Natural killer cell (primary cell): ENCODE measurements at regions not wholly inside any gene's neighbourhood (a gene's known extent, or its start where the extent isn't known, plus 50 kb on each side); places are given as distances from the start of the nearest gene placed in this dataset.

ENCODE experiments used
- ATAC-seq, 3 donors: fragments of 150-1000 bp in 2 of 3; fragments of 200-7000 bp in 1 of 3; cut with Tn5 transposase; 1 replicate in 1 of 3; 2 replicates in 2 of 3; pipeline ENCODE4 v1.10.0; 2021; ENCODE audit warnings: mild to moderate bottlenecking in 2 of 3, moderate library complexity in 2 of 3
- DNase-seq, 2 donors: peaks; one replicate each; pipeline versions ENCODE4 v3.0.0 to v3.0.0-alpha.2; 2013 to 2021; ENCODE audit warnings: mixed read lengths in 1 of 2
- H3K27ac ChIP-seq: one replicate; pipeline ENCODE4 v1.5.1; 2013; ENCODE audit warnings: mild to moderate bottlenecking, low read length
- H3K27me3 ChIP-seq: one replicate; pipeline ENCODE4 v1.6.1; 2013; ENCODE audit warnings: low read length; ENCODE audit not compliant: control insufficient read depth, insufficient read depth
- H3K36me3 ChIP-seq: one replicate; pipeline ENCODE4 v1.6.1; 2013; ENCODE audit warnings: low read length; ENCODE audit not compliant: control insufficient read depth, insufficient read depth
- H3K4me1 ChIP-seq: one replicate; pipeline ENCODE4 v1.6.1; 2013; ENCODE audit warnings: low read length; ENCODE audit not compliant: control insufficient read depth, insufficient read depth
- H3K4me3 ChIP-seq: one replicate; pipeline ENCODE4 v1.5.1; 2013; ENCODE audit warnings: low read length
- H3K9me3 ChIP-seq: one replicate; pipeline ENCODE4 v1.6.1; 2013; ENCODE audit warnings: low read length; ENCODE audit not compliant: control insufficient read depth, insufficient read depth
- H3K27ac Mint-ChIP-seq, 2 donors: one replicate each; pipeline ENCODE4 v1.8.0; 2022; ENCODE audit warnings: mild to moderate bottlenecking in 2 of 2, mixed read lengths in 2 of 2, moderate library complexity in 1 of 2
- H3K27me3 Mint-ChIP-seq, 2 donors: one replicate each; pipeline ENCODE4 v1.8.0; 2022; ENCODE audit warnings: low read depth in 2 of 2, mixed read lengths in 2 of 2
- H3K36me3 Mint-ChIP-seq: one replicate; pipeline ENCODE4 v1.8.0; 2022; ENCODE audit warnings: mixed read lengths
- H3K4me1 Mint-ChIP-seq, 2 donors: one replicate each; pipeline ENCODE4 v1.8.0; 2022; ENCODE audit warnings: mixed read lengths in 2 of 2
- H3K4me3 Mint-ChIP-seq: one replicate; pipeline ENCODE4 v1.8.0; 2022; ENCODE audit warnings: mild to moderate bottlenecking, moderate library complexity, mixed read lengths
- H3K9me3 Mint-ChIP-seq, 2 donors: one replicate each; pipeline ENCODE4 v1.8.0; 2022; ENCODE audit warnings: mixed read lengths in 2 of 2
- CTCF ChIP-seq: fragments of 200-600 bp; IDR thresholded peaks from one replicate; pipeline ENCODE4 v1.8.0; 2022; ENCODE audit warnings: antibody characterized with exemption
- WGBS: methylation state at CpG from one replicate; pipeline ENCODE4 v1.1.7; 2013; ENCODE audit warnings: missing lambda C conversion rate; ENCODE audit not compliant: insufficient coverage; 5-methylcytosine and 5-hydroxymethylcytosine counted together
- intact Hi-C: fragments of 100-400 bp; cut with micrococcal nuclease; formaldehyde crosslinking; loops from one replicate; pipeline ENCODE4 v1.14.2; 2022

- 98% methylated on average over 2 of the region's 2 CpGs for WGBS
- no peaks in the 10 kb centered on the region for H3K4me1 Mint-ChIP-seq
- intact Hi-C loops: no loop called here
Measured at GRCh38 chr17:53101706-53102105, 721.0 kb upstream of the KIF2B start.

GRCh38 chr17:53100126-53100525, 722.6 kb upstream of the KIF2B start:
- ATAC-seq (no peak), DNase-seq (no peak)
- H3K9me3 ChIP-seq: no peaks in the 10 kb centered on the region
- intact Hi-C loops: no loop called here
- TF ChIP-seq CTCF: no peak
- Mint-ChIP-seq H3K4me1 (no peaks in the 10 kb centered on the region), H3K4me3 (no peak overlapping the region), H3K9me3 (peaks cover 8 to 34% of the 10 kb centered on the region in 2 donors), H3K36me3 (no peaks in the 10 kb centered on the region), H3K27me3 (no peaks in the 10 kb centered on the region), H3K27ac (no peak overlapping the region)
- H3K36me3 ChIP-seq: no peaks in the 10 kb centered on the region
- no peak overlapping the region for H3K4me3 ChIP-seq
- H3K4me1 ChIP-seq: no peaks in the 10 kb centered on the region
- 85% methylated on average over 2 of the region's 3 CpGs for WGBS
- no peak overlapping the region for H3K27ac ChIP-seq
- H3K27me3 ChIP-seq: no peaks in the 10 kb centered on the region

More at GRCh38 chr17:53101706-53102105, 721.0 kb upstream of the KIF2B start:
- no peaks in the 10 kb centered on the region for H3K27me3 Mint-ChIP-seq
- no peak overlapping the region for H3K27ac ChIP-seq
- no peak for ATAC-seq
- peaks cover 6 to 29% of the 10 kb centered on the region in 2 donors for H3K9me3 Mint-ChIP-seq
- H3K27me3 ChIP-seq: no peaks in the 10 kb centered on the region
- H3K4me3 Mint-ChIP-seq: no peak overlapping the region
- no peak for TF ChIP-seq CTCF
- no peak overlapping the region for H3K27ac Mint-ChIP-seq
- H3K4me1 ChIP-seq: no peaks in the 10 kb centered on the region
- no peak overlapping the region for H3K4me3 ChIP-seq
- no peak for DNase-seq
- no peaks in the 10 kb centered on the region for H3K9me3 ChIP-seq
- no peaks in the 10 kb centered on the region for H3K36me3 Mint-ChIP-seq
- H3K36me3 ChIP-seq: no peaks in the 10 kb centered on the region

GRCh38 chr17:53093391-53093790, 729.3 kb upstream of the KIF2B start:
- no peak overlapping the region for H3K4me3 ChIP-seq
- ATAC-seq (no peak), DNase-seq (no peak)
- no CpG with 5 or more reads among the region's 1 CpG for WGBS
- no peak overlapping the region for H3K27ac ChIP-seq
- Mint-ChIP-seq H3K27me3 (no peaks in the 10 kb centered on the region), H3K36me3 (no peaks in the 10 kb centered on the region), H3K4me3 (no peak overlapping the region), H3K9me3 (peaks cover 11 to 22% of the 10 kb centered on the region in 2 donors), H3K4me1 (no peaks in the 10 kb centered on the region), H3K27ac (no peak overlapping the region)
- TF ChIP-seq CTCF: no peak
- intact Hi-C loops: no loop called here
- H3K27me3 ChIP-seq: no peaks in the 10 kb centered on the region
- no peaks in the 10 kb centered on the region for H3K4me1 ChIP-seq
- H3K9me3 ChIP-seq: no peaks in the 10 kb centered on the region
- no peaks in the 10 kb centered on the region for H3K36me3 ChIP-seq

GRCh38 chr17:53092072-53092471, 730.7 kb upstream of the KIF2B start:
- no peaks in the 10 kb centered on the region for H3K27me3 ChIP-seq
- H3K4me1 ChIP-seq: no peaks in the 10 kb centered on the region
- no peak overlapping the region for H3K27ac ChIP-seq
- 100% methylated on average over 2 of the region's 2 CpGs for WGBS
- DNase-seq (no peak), ATAC-seq (no peak)
- H3K27me3 Mint-ChIP-seq: no peaks in the 10 kb centered on the region
- H3K27ac Mint-ChIP-seq: no peak overlapping the region
- no peaks in the 10 kb centered on the region for H3K9me3 ChIP-seq
- no peaks in the 10 kb centered on the region for H3K36me3 Mint-ChIP-seq
- H3K4me1 Mint-ChIP-seq: no peaks in the 10 kb centered on the region
- H3K4me3 Mint-ChIP-seq: no peak overlapping the region
- no peaks in the 10 kb centered on the region for H3K36me3 ChIP-seq
- intact Hi-C loops: no loop called here
- no peak for TF ChIP-seq CTCF
- H3K4me3 ChIP-seq: no peak overlapping the region
- H3K9me3 Mint-ChIP-seq: peaks cover 8 to 22% of the 10 kb centered on the region in 2 donors
